Trophoblast cell (in vitro differentiated cells and primary cell): ENCODE measurements at regions not wholly inside any gene's neighbourhood (a gene's known extent, or its start where the extent isn't known, plus 50 kb on each side); places are given as distances from the start of the nearest gene placed in this dataset.

Experiments
- DNase-seq, 2 donors: peaks; one replicate each; pipeline ENCODE4 v3.0.0-alpha.2; 2016
- H2AFZ ChIP-seq: 2 replicates; pipeline ENCODE4 v1.6.1; 2013; ENCODE audit warnings: low read length, moderate library complexity, mild to moderate bottlenecking; ENCODE audit not compliant: insufficient read depth, poor library complexity
- H2AK5ac ChIP-seq: 2 replicates; pipeline ENCODE4 v1.6.1; 2013; ENCODE audit warnings: mild to moderate bottlenecking, low read length
- H2BK120ac ChIP-seq: 2 replicates; pipeline ENCODE4 v1.6.1; 2013; ENCODE audit warnings: low read length, mild to moderate bottlenecking, moderate library complexity; ENCODE audit not compliant: insufficient read depth, poor library complexity
- H2BK12ac ChIP-seq: 2 replicates; pipeline ENCODE4 v1.6.1; 2013; ENCODE audit warnings: mild to moderate bottlenecking, low read length, moderate library complexity
- H2BK5ac ChIP-seq: 2 replicates; pipeline ENCODE4 v1.6.1; 2013; ENCODE audit warnings: low read length, low read depth, moderate library complexity, mild to moderate bottlenecking; ENCODE audit not compliant: poor library complexity
- H3K14ac ChIP-seq: 2 replicates; pipeline ENCODE4 v1.6.1; 2013; ENCODE audit warnings: mild to moderate bottlenecking, low read length
- H3K18ac ChIP-seq: 2 replicates; pipeline ENCODE4 v1.6.1; 2013; ENCODE audit warnings: mild to moderate bottlenecking, low read length
- H3K23ac ChIP-seq: 2 replicates; pipeline ENCODE4 v1.6.1; 2013; ENCODE audit warnings: low read length
- H3K27ac ChIP-seq: 2 replicates; pipeline ENCODE4 v1.5.1; 2013; ENCODE audit warnings: low read depth, mild to moderate bottlenecking, inconsistent platforms, low read length, moderate library complexity
- H3K27me3 ChIP-seq: 2 replicates; pipeline ENCODE4 v1.6.1; 2013; ENCODE audit warnings: inconsistent platforms, mild to moderate bottlenecking, low read length, moderate library complexity; ENCODE audit not compliant: insufficient read depth
- H3K36me3 ChIP-seq, 2 experiments: 1 replicate in 1 of 2; 2 replicates in 1 of 2; pipeline ENCODE4 v1.6.1; 2013; ENCODE audit warnings: low read length in 2 of 2, mild to moderate bottlenecking in 2 of 2, moderate library complexity in 1 of 2; ENCODE audit not compliant: insufficient read depth in 2 of 2, control insufficient read depth in 1 of 2
- H3K4ac ChIP-seq: 2 replicates; pipeline ENCODE4 v1.6.1; 2013; ENCODE audit warnings: low read depth, mild to moderate bottlenecking, low read length, moderate library complexity
- H3K4me1 ChIP-seq, 2 experiments: 1 replicate in 1 of 2; 2 replicates in 1 of 2; pipeline ENCODE4 v1.6.1; 2013; ENCODE audit warnings: low read length in 2 of 2, mild to moderate bottlenecking in 2 of 2, moderate library complexity in 1 of 2; ENCODE audit not compliant: insufficient read depth in 2 of 2, control insufficient read depth in 1 of 2
- H3K4me2 ChIP-seq: 2 replicates; pipeline ENCODE4 v1.6.1; 2013; ENCODE audit warnings: inconsistent platforms, mild to moderate bottlenecking, low read length, moderate library complexity
- H3K4me3 ChIP-seq: 2 replicates; pipeline ENCODE4 v1.5.1; 2013; ENCODE audit warnings: mild to moderate bottlenecking, low read depth, low read length, inconsistent platforms
- H3K79me1 ChIP-seq: one replicate; pipeline ENCODE4 v1.6.1; 2013; ENCODE audit warnings: low read length
- H3K79me2 ChIP-seq: 2 replicates; pipeline ENCODE4 v1.6.1; 2013; ENCODE audit warnings: low read length, mild to moderate bottlenecking; ENCODE audit not compliant: control insufficient read depth, insufficient read depth, poor library complexity
- H3K9ac ChIP-seq: 2 replicates; pipeline ENCODE4 v1.6.1; 2013; ENCODE audit warnings: mild to moderate bottlenecking, low read length
- H3K9me3 ChIP-seq: 2 replicates; pipeline ENCODE4 v1.6.1; 2013; ENCODE audit warnings: low read depth, mild to moderate bottlenecking, control low read depth, inconsistent platforms, low read length; ENCODE audit not compliant: insufficient read depth
- H4K12ac ChIP-seq: 2 replicates; pipeline ENCODE4 v1.6.1; 2013; ENCODE audit warnings: low read depth, mild to moderate bottlenecking, low read length, moderate library complexity
- H4K8ac ChIP-seq: 2 replicates; pipeline ENCODE4 v1.6.1; 2013; ENCODE audit warnings: low read depth, mild to moderate bottlenecking, low read length, moderate library complexity
- H4K91ac ChIP-seq: one replicate; pipeline ENCODE4 v1.6.1; 2013; ENCODE audit warnings: low read depth, mild to moderate bottlenecking, low read length, moderate library complexity
- WGBS: extraction: QIAGEN DNeasy Blood & Tissue Kit; methylation state at CpG from one replicate; pipeline ENCODE4 v1.1.7; 2013; ENCODE audit warnings: missing lambda C conversion rate; ENCODE audit not compliant: insufficient read length, insufficient coverage; ENCODE audit errors: extremely low coverage; 5-methylcytosine and 5-hydroxymethylcytosine counted together

- H3K27me3 ChIP-seq = no peaks in the 10 kb centered on the region
- H3K4me3 ChIP-seq = no peak overlapping the region
- no peaks in the 10 kb centered on the region for H3K36me3 ChIP-seq
- H3K18ac ChIP-seq = no peak overlapping the region
- H3K4me1 ChIP-seq = no peaks in the 10 kb centered on the region
- H3K4ac ChIP-seq = no peak overlapping the region
- H2BK120ac ChIP-seq = no peak overlapping the region
- H4K12ac ChIP-seq = no peak overlapping the region
- DNase-seq = peak in 1 of 2 donors; percentile 75
- H3K27ac ChIP-seq = no peak overlapping the region
- no peaks in the 10 kb centered on the region for H3K9me3 ChIP-seq
- no peaks in the 10 kb centered on the region for H3K79me2 ChIP-seq
- no peak overlapping the region for H2BK5ac ChIP-seq
- no peak overlapping the region for H2BK12ac ChIP-seq
- no peak overlapping the region for H2AK5ac ChIP-seq
- no peaks in the 10 kb centered on the region for H3K79me1 ChIP-seq
- H3K23ac ChIP-seq = no peak overlapping the region
- no peak overlapping the region for H4K91ac ChIP-seq
- H3K4me2 ChIP-seq = no peak overlapping the region
- no peak overlapping the region for H2AFZ ChIP-seq
- no peak overlapping the region for H3K9ac ChIP-seq
- no peak overlapping the region for H4K8ac ChIP-seq
- no peak overlapping the region for H3K14ac ChIP-seq
Measured at GRCh38 chr2:219983836-219984235, 356.4 kb downstream of the SLC4A3 start.

- no CpG with 5 or more reads among the region's 3 CpGs for WGBS
- DNase-seq = no peak
Measured at GRCh38 chr2:219985017-219985416, 357.6 kb downstream of the SLC4A3 start.

GRCh38 chr2:219987830-219988229 is 360.4 kb downstream of the SLC4A3 start:
- Histone ChIP-seq H3K9ac (no peak overlapping the region), H3K4ac (no peak overlapping the region), H3K4me3 (no peak overlapping the region), H4K8ac (no peak overlapping the region), H3K27me3 (no peaks in the 10 kb centered on the region), H3K4me2 (no peak overlapping the region), H3K23ac (no peak overlapping the region), H3K79me1 (no peaks in the 10 kb centered on the region), H3K79me2 (no peaks in the 10 kb centered on the region), H2AFZ (no peak overlapping the region), H2BK5ac (no peak overlapping the region), H3K9me3 (no peaks in the 10 kb centered on the region), H3K18ac (no peak overlapping the region), H4K12ac (no peak overlapping the region), H2BK120ac (no peak overlapping the region), H3K14ac (no peak overlapping the region), H2AK5ac (no peak overlapping the region), H3K27ac (no peak overlapping the region), H4K91ac (no peak overlapping the region), H3K4me1 (no peaks in the 10 kb centered on the region), H2BK12ac (no peak overlapping the region), H3K36me3 (no peaks in the 10 kb centered on the region)
- WGBS = no CpG with 5 or more reads among the region's 2 CpGs
- DNase-seq = peak; percentile 16 to 27

More at GRCh38 chr2:219985017-219985416, 357.6 kb downstream of the SLC4A3 start:
- Histone ChIP-seq H3K23ac (no peak overlapping the region), H3K79me2 (no peaks in the 10 kb centered on the region), H3K14ac (no peak overlapping the region), H3K9me3 (no peaks in the 10 kb centered on the region), H2AK5ac (no peak overlapping the region), H4K91ac (no peak overlapping the region), H3K27me3 (no peaks in the 10 kb centered on the region), H3K4me3 (no peak overlapping the region), H4K8ac (no peak overlapping the region), H2AFZ (no peak overlapping the region), H3K9ac (no peak overlapping the region), H3K4ac (no peak overlapping the region), H2BK12ac (no peak overlapping the region), H3K4me2 (no peak overlapping the region), H3K18ac (no peak overlapping the region), H3K79me1 (no peaks in the 10 kb centered on the region), H2BK5ac (no peak overlapping the region), H3K4me1 (no peaks in the 10 kb centered on the region), H2BK120ac (no peak overlapping the region), H4K12ac (no peak overlapping the region), H3K27ac (no peak overlapping the region), H3K36me3 (no peaks in the 10 kb centered on the region)

- Histone ChIP-seq H3K4me2 (no peak overlapping the region), H4K91ac (no peak overlapping the region), H3K4me3 (no peak overlapping the region), H2AFZ (no peak overlapping the region), H3K23ac (no peak overlapping the region), H3K14ac (no peak overlapping the region), H4K12ac (no peak overlapping the region), H3K27ac (no peak overlapping the region), H3K4ac (no peak overlapping the region), H2BK12ac (no peak overlapping the region), H4K8ac (no peak overlapping the region), H3K9ac (no peak overlapping the region), H3K9me3 (peaks cover 3% of the 10 kb centered on the region), H3K36me3 (no peaks in the 10 kb centered on the region), H3K79me2 (no peaks in the 10 kb centered on the region), H2BK120ac (no peak overlapping the region), H3K27me3 (no peaks in the 10 kb centered on the region), H2BK5ac (no peak overlapping the region), H3K18ac (no peak overlapping the region), H3K79me1 (no peaks in the 10 kb centered on the region), H2AK5ac (no peak overlapping the region), H3K4me1 (no peaks in the 10 kb centered on the region)
- whole genome bisulfite sequencing = no CpG with 5 or more reads among the region's 7 CpGs
- DNase-seq = no peak
Measured at GRCh38 chr2:219989744-219990143, 362.3 kb downstream of the SLC4A3 start.
